Tibial nerve (tissue), 4 donors: ENCODE measurements at regions not wholly inside any gene's neighbourhood (a gene's known extent, or its start where the extent isn't known, plus 50 kb on each side); places are given as distances from the start of the nearest gene placed in this dataset.

Experiments used
- DNase-seq, 2 donors: peaks; one replicate each; pipeline ENCODE4 v3.0.0-alpha.2; 2019; ENCODE audit warnings: low spot score in 2 of 2
- H3K27ac ChIP-seq, 4 donors: fragments of 200-600 bp; sonication (generic) in 3 of 4; one replicate each; pipeline ENCODE4 v1.5.1; 2017 to 2019; ENCODE audit warnings: mild to moderate bottlenecking in 1 of 4
- H3K27me3 ChIP-seq, 2 donors: fragments of 200-600 bp; sonication (generic) in 1 of 2; one replicate each; pipeline versions ENCODE4 v1.5.1 to v1.6.0; 2017 to 2019
- H3K36me3 ChIP-seq, 3 donors: fragments of 200-600 bp; sonication (generic); one replicate each; pipeline ENCODE4 v1.5.1; 2018 to 2019
- H3K4me1 ChIP-seq, 4 donors: fragments of 200-600 bp; sonication (generic) in 3 of 4; one replicate each; pipeline ENCODE4 v1.5.1; 2017 to 2019
- H3K4me3 ChIP-seq, 4 donors: fragments of 200-600 bp; sonication (generic) in 3 of 4; one replicate each; pipeline ENCODE4 v1.5.1; 2017 to 2019; ENCODE audit warnings: mild to moderate bottlenecking in 1 of 4, moderate library complexity in 1 of 4
- H3K9me3 ChIP-seq, 4 donors: fragments of 200-600 bp; sonication (generic) in 3 of 4; one replicate each; pipeline ENCODE4 v1.5.1; 2017 to 2019
- CTCF ChIP-seq, 5 experiments: fragments of 200-600 bp in 3 of 5; fragments of 450-650 bp in 2 of 5; sonication (generic) in 3 of 5; IDR thresholded peaks; one replicate each; pipeline ENCODE4 v1.5.1; 2016 to 2019; ENCODE audit warnings: antibody characterized with exemption in 5 of 5, mild to moderate bottlenecking in 3 of 5, moderate library complexity in 2 of 5
- EP300 ChIP-seq, 2 donors: sonication (generic); formaldehyde crosslinking; IDR thresholded peaks; one replicate each; pipeline ENCODE4 v1.6.1; 2017; ENCODE audit warnings: antibody characterized with exemption in 2 of 2, mild to moderate bottlenecking in 1 of 2
- POLR2A ChIP-seq, 2 donors: fragments of 450-650 bp; IDR thresholded peaks; one replicate each; pipeline ENCODE4 v1.6.1; 2017; ENCODE audit warnings: antibody characterized with exemption in 2 of 2, mild to moderate bottlenecking in 2 of 2, moderate library complexity in 2 of 2
- WGBS, 2 donors: methylation state at CpG; one replicate each; pipeline ENCODE4 v1.1.5; 2018; 5-methylcytosine and 5-hydroxymethylcytosine counted together

DNA sequence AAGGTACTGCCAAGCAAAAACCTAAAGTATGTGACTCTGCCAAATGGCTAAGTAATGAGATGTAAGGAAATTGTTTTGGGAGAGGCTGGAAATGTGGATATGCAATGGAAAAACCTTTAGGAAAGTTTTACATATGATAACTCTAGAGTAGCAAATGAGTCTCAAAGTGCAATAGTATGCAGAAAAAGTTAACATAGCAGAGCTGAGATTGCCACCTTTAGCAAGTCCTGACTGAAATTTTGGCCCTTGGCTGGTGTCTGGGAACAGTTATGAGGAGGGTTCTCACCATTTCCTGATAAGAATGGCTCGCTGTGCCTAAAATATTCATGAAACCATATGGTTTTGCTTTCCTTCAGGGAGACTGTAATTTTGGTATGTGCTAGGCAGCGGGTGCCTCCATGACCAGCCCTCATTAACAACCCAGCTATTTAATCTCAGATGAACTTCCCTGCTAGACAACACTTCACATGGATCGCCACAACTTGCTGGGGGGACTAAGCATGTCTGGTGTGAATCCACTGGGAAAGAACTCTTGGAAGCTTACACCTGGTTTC is 72.3 kb upstream of the ERBB4 start:
- Histone ChIP-seq H3K4me3 (no peak overlapping the region), H3K4me1 (no peaks in the 10 kb centered on the region), H3K27ac (no peak overlapping the region), H3K36me3 (no peaks in the 10 kb centered on the region), H3K9me3 (no peaks in the 10 kb centered on the region), H3K27me3 (no peaks in the 10 kb centered on the region)
- WGBS, 2 donors: 55 to 73% methylated on average over 3 of the region's 3 CpGs
- TF ChIP-seq EP300 (IDR thresholded peaks at IDR 0.05) (no peak), CTCF (IDR thresholded peaks at IDR 0.05) (no peak), POLR2A (IDR thresholded peaks at IDR 0.05) (no peak)
- no peak for DNase-seq

DNA sequence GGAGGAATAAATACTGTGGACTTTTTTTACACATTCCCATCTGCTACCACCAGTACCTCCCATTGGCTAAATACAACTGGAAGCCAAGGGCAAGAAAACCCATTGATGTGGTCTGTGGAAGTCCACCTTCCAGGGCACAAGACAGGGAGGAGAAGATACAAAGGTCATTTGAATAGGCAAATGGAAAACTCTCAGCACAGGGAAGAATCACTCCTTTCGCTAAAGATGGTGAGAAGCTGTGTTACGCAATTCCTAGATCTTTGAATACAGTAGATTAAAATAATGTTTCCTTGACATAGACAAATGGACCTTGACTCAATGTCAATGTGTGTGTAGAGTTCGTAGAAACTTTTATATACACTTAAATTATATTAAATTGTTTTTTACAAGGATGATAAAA is 70.9 kb upstream of the ERBB4 start:
- WGBS, 2 donors: 78 to 87% methylated on average over 3 of the region's 3 CpGs
- TF ChIP-seq POLR2A (IDR thresholded peaks at IDR 0.05) (no peak), EP300 (IDR thresholded peaks at IDR 0.05) (no peak)
- DNase-seq: no peak

DNA sequence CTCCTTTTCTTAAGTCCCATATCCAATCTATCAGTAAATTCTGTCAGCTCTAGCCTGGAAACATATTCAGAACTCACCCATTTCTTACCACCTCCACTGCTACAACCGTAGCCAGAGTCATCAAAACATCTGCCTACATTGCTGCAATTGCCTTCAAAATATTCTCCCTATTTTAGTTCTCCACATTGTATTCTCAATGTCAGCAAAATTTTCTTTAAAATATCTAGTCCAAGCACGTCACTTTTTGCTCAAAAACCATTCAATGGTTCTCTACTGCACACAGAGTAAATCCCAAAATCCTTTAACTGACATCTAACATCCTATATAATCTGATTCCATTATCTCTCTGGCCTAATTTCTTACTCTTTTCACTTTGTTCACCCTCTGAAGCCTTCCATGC is 68.5 kb upstream of the ERBB4 start:
- no peak overlapping the region for H3K4me3 ChIP-seq
- no peak overlapping the region for H3K27ac ChIP-seq
- DNase-seq: no peak
- WGBS, 2 donors: 69 to 73% methylated on average over 2 of the region's 2 CpGs
- no peaks in the 10 kb centered on the region for H3K36me3 ChIP-seq
- H3K4me1 ChIP-seq: no peaks in the 10 kb centered on the region
- TF ChIP-seq EP300 (IDR thresholded peaks at IDR 0.05): no peak
- TF ChIP-seq CTCF (IDR thresholded peaks at IDR 0.05): no peak
- TF ChIP-seq POLR2A (IDR thresholded peaks at IDR 0.05): no peak
- no peaks in the 10 kb centered on the region for H3K9me3 ChIP-seq
- no peaks in the 10 kb centered on the region for H3K27me3 ChIP-seq

More for the DNA sequence above, 70.9 kb upstream of the ERBB4 start:
- Histone ChIP-seq H3K27ac (no peak overlapping the region), H3K4me1 (no peaks in the 10 kb centered on the region), H3K4me3 (no peak overlapping the region), H3K27me3 (no peaks in the 10 kb centered on the region), H3K9me3 (no peaks in the 10 kb centered on the region), H3K36me3 (no peaks in the 10 kb centered on the region)

DNA sequence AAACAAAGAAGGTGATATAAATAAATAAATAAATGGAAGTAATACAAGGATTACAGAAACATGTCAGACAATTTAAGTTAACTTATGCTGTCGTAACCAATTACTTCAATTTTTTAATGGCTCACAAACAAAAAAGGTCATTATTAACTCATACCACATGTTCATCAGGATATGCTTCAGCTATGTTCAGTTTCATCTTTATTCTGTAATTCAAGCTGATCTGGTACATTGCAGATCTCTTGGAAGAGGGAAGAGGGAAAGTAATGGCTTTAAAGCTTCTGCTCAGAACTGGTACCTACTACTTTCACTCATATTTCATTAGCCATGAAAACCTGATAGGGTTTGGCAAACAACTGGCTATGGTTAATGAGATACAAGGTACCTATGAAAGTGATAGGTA is 67.6 kb upstream of the ERBB4 start:
- H3K9me3 ChIP-seq: no peaks in the 10 kb centered on the region
- WGBS, 2 donors: 84% methylated on average over 1 of the region's 1 CpG
- TF ChIP-seq POLR2A (IDR thresholded peaks at IDR 0.05) (no peak), EP300 (IDR thresholded peaks at IDR 0.05) (no peak), CTCF (IDR thresholded peaks at IDR 0.05) (no peak)
- no peaks in the 10 kb centered on the region for H3K27me3 ChIP-seq
- DNase-seq: no peak
- H3K4me1 ChIP-seq: no peaks in the 10 kb centered on the region
- no peaks in the 10 kb centered on the region for H3K36me3 ChIP-seq
- H3K27ac ChIP-seq: no peak overlapping the region
- no peak overlapping the region for H3K4me3 ChIP-seq

DNA sequence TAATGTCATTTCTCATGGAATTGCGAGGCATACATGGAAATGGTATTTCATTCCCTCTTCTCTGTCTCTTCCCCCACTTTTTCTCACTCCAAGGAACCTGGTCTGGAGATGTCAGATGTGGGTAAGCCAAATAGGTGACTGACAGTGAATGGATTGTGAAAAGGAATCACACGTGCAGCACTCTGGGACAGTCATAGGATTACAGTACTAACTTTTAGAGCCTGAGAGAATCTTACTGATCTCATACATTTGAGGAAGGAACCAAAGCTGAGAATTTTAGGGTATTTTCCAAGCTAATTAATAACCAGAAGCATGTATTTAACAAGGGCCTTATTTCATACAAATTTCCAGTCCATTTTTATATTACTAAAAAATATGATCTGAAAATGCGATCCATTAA is 58.1 kb upstream of the ERBB4 start:
- H3K36me3 ChIP-seq: no peaks in the 10 kb centered on the region
- 74 to 80% methylated on average over 3 of the region's 3 CpGs for WGBS, 2 donors
- no peak for DNase-seq
- H3K9me3 ChIP-seq: no peaks in the 10 kb centered on the region
- no peak overlapping the region for H3K4me3 ChIP-seq
- no peaks in the 10 kb centered on the region for H3K4me1 ChIP-seq
- H3K27me3 ChIP-seq: no peaks in the 10 kb centered on the region
- TF ChIP-seq EP300 (IDR thresholded peaks at IDR 0.05) (no peak), POLR2A (IDR thresholded peaks at IDR 0.05) (no peak), CTCF (IDR thresholded peaks at IDR 0.05) (no peak)
- H3K27ac ChIP-seq: no peak overlapping the region

GRCh38 chr2:212596276-212596675 is 57.7 kb upstream of the ERBB4 start:
- Histone ChIP-seq H3K9me3 (no peaks in the 10 kb centered on the region), H3K27ac (no peak overlapping the region), H3K27me3 (no peaks in the 10 kb centered on the region), H3K36me3 (no peaks in the 10 kb centered on the region), H3K4me3 (no peak overlapping the region), H3K4me1 (no peaks in the 10 kb centered on the region)
- 62 to 65% methylated on average over 3 of the region's 3 CpGs for WGBS, 2 donors
- TF ChIP-seq EP300 (IDR thresholded peaks at IDR 0.05) (no peak), CTCF (IDR thresholded peaks at IDR 0.05) (no peak), POLR2A (IDR thresholded peaks at IDR 0.05) (no peak)
- DNase-seq: no peak
